GM23248 (cell line): ENCODE measurements at regions not wholly inside any gene's neighbourhood (a gene's known extent, or its start where the extent isn't known, plus 50 kb on each side); places are given as distances from the start of the nearest gene placed in this dataset.

ENCODE experiments used
- DNase-seq: peaks from one replicate; pipeline ENCODE4 v3.0.0-alpha.2; 2015
- H2AFZ ChIP-seq: fragments of 200-600 bp; sonication (generic); 2 replicates; pipeline ENCODE4 v1.6.1; 2016; ENCODE audit warnings: antibody characterized with exemption
- H3F3A ChIP-seq: fragments of 200-600 bp; sonication (generic); 2 replicates; pipeline ENCODE4 v1.6.1; 2016; ENCODE audit warnings: mild to moderate bottlenecking, antibody characterized with exemption, mixed run types; ENCODE audit not compliant: insufficient read depth
- H3K27ac ChIP-seq: fragments of 200-600 bp; sonication (generic); 2 replicates; pipeline ENCODE4 v1.5.1; 2016; ENCODE audit warnings: mild to moderate bottlenecking
- H3K27me3 ChIP-seq: fragments of 200-600 bp; sonication (generic); replicated peaks from 2 replicates; pipeline ENCODE4 v1.6.1; 2016; ENCODE audit warnings: mild to moderate bottlenecking; ENCODE audit not compliant: insufficient read depth
- H3K36me3 ChIP-seq: fragments of 200-600 bp; sonication (generic); 2 replicates; pipeline ENCODE4 v1.6.1; 2016; ENCODE audit warnings: low read depth, mild to moderate bottlenecking
- H3K4me1 ChIP-seq: fragments of 200-600 bp; sonication (generic); 2 replicates; pipeline ENCODE4 v1.6.1; 2016; ENCODE audit warnings: mild to moderate bottlenecking; ENCODE audit not compliant: insufficient read depth
- H3K4me2 ChIP-seq: fragments of 200-600 bp; sonication (generic); one replicate; pipeline ENCODE4 v1.6.1; 2016; ENCODE audit warnings: mild to moderate bottlenecking; ENCODE audit not compliant: unreplicated experiment
- H3K4me3 ChIP-seq: fragments of 200-600 bp; sonication (generic); 2 replicates; pipeline ENCODE4 v1.5.1; 2016; ENCODE audit warnings: mild to moderate bottlenecking
- H3K79me2 ChIP-seq: fragments of 200-600 bp; sonication (generic); 2 replicates; pipeline ENCODE4 v1.6.1; 2016; ENCODE audit warnings: mild to moderate bottlenecking; ENCODE audit not compliant: insufficient read depth
- H3K9ac ChIP-seq: fragments of 200-600 bp; sonication (generic); 2 replicates; pipeline ENCODE4 v1.6.1; 2016; ENCODE audit warnings: mild to moderate bottlenecking
- H3K9me2 ChIP-seq: fragments of 200-600 bp; sonication (generic); 2 replicates; pipeline ENCODE4 v1.6.1; 2016; ENCODE audit warnings: mixed run types, mild to moderate bottlenecking, moderate library complexity; ENCODE audit not compliant: insufficient read depth
- H3K9me3 ChIP-seq: fragments of 200-600 bp; sonication (generic); one replicate; pipeline ENCODE4 v1.6.1; 2017; ENCODE audit warnings: low read depth
- H4K20me1 ChIP-seq: fragments of 200-600 bp; sonication (generic); 2 replicates; pipeline ENCODE4 v1.6.0; 2016; ENCODE audit not compliant: insufficient read depth
- EZH2 ChIP-seq: fragments of 200-600 bp; sonication (generic); IDR thresholded peaks from 2 replicates; pipeline ENCODE4 v1.6.1; 2018; ENCODE audit warnings: antibody characterized with exemption, mild to moderate bottlenecking; ENCODE audit not compliant: insufficient read depth, poor library complexity, severe bottlenecking
- EZH2phosphoT487 ChIP-seq: fragments of 200-600 bp; sonication (generic); IDR thresholded peaks from 2 replicates; pipeline ENCODE4 v1.6.1; 2018; ENCODE audit warnings: antibody characterized with exemption, moderate library complexity, mild to moderate bottlenecking, low read depth; ENCODE audit not compliant: insufficient read depth
- WGBS, 2 experiments: methylation state at CpG; one replicate each; pipeline ENCODE4 v1.1.6; 2015 to 2017; ENCODE audit warnings: low lambda C conversion rate in 2 of 2, low coverage in 1 of 2; ENCODE audit errors: missing lambda C conversion rate in 2 of 2; 5-methylcytosine and 5-hydroxymethylcytosine counted together
- in situ Hi-C: fragments of 300-500 bp; cut with MboI; formaldehyde crosslinking; loops from 2 replicates; pipeline ENCODE4 v1.15.0; 2020

DNA sequence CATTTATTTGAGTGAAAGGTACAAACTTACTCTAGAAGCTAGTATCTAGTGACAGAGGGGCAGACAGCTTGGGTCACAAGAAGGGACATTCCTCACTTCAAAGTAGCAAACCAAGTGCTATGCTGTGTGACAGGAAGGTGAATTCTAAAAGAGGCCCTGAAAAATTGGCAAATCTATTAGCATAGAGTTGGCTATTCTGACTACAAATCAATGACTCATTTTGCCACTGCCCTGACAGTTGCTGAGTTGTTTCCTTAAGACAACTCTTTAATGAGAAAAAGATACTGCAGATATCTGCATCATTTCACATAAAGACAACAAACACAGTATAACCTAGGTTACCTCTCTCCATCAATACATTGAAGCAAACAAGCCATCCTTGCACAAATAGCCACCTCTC is 524.0 kb upstream of the LRRC4C start:
- no peaks in the 10 kb centered on the region for H3F3A ChIP-seq
- in situ Hi-C loops, result no loop called here
- no peaks in the 10 kb centered on the region for H3K79me2 ChIP-seq
- no peaks in the 10 kb centered on the region for H4K20me1 ChIP-seq
- no peak overlapping the region for H2AFZ ChIP-seq
- TF ChIP-seq EZH2 (no peak), EZH2phosphoT487 (no peak)
- no peak overlapping the region for H3K4me2 ChIP-seq
- no peak overlapping the region for H3K4me3 ChIP-seq
- H3K9me2 ChIP-seq, result no peaks in the 10 kb centered on the region
- H3K4me1 ChIP-seq, result no peaks in the 10 kb centered on the region
- DNase-seq, result no peak
- no peaks in the 10 kb centered on the region for H3K36me3 ChIP-seq
- H3K27me3 ChIP-seq, result no peaks in the 10 kb centered on the region
- H3K9ac ChIP-seq, result no peak overlapping the region
- no peaks in the 10 kb centered on the region for H3K9me3 ChIP-seq
- H3K27ac ChIP-seq, result no peak overlapping the region

DNA sequence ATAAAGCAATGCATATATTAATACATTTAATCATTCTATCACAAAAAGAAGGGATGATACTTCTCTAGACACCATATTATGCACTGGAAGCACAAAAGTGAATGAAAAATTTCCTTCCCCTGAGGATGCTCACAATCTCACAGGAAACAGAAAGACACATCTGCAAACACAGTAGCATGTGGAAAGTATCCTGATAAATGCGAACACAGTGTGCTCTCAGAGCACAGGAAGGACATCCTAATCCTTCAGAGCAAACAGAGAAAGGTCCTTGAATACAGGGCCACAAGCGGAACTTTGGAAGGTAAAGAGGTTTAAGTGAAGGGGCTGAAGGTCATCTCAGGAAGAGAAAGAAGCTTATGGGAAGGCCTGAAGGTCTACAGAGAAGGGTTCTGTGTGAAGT is 524.6 kb upstream of the LRRC4C start:
- DNase-seq, result no peak

DNA sequence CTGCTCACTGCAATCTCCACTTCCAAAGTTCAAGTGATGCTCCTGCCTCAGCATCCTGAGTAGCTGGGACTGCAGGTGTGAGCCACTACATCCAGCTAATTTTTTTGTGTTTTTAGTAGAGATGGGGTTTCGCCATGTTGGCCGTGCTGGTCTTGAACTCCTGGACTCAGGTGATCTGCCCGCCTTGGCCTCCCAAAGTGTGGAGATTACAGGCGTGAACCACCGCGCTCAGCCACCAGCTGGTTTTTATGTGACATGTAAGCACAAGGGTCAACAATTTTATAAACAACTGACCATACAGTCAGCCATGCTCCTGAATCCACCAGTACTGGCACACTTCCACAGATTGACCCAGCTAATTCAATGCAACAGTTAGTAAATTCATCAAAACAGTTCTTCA is 526.3 kb upstream of the LRRC4C start:
- 64 to 76% methylated on average over 6 of the region's 6 CpGs for WGBS, 2 experiments
- Histone ChIP-seq H3K36me3 (no peaks in the 10 kb centered on the region), H3K4me3 (no peak overlapping the region), H3K79me2 (no peaks in the 10 kb centered on the region), H3K27ac (no peak overlapping the region), H3K9me3 (no peaks in the 10 kb centered on the region), H3F3A (no peaks in the 10 kb centered on the region), H2AFZ (no peak overlapping the region), H3K9ac (no peak overlapping the region), H3K27me3 (no peaks in the 10 kb centered on the region), H4K20me1 (no peaks in the 10 kb centered on the region), H3K4me1 (no peaks in the 10 kb centered on the region), H3K4me2 (no peak overlapping the region), H3K9me2 (no peaks in the 10 kb centered on the region)
- no peak for DNase-seq
- TF ChIP-seq EZH2, result no peak
- no peak for TF ChIP-seq EZH2phosphoT487
- in situ Hi-C loops, result no loop called here

More for the DNA sequence above, 524.6 kb upstream of the LRRC4C start:
- no peak overlapping the region for H3K4me3 ChIP-seq
- H3K4me1 ChIP-seq, result no peaks in the 10 kb centered on the region
- H3K79me2 ChIP-seq, result no peaks in the 10 kb centered on the region
- in situ Hi-C loops, result no loop called here
- no peaks in the 10 kb centered on the region for H3F3A ChIP-seq
- H3K4me2 ChIP-seq, result no peak overlapping the region
- H3K9me2 ChIP-seq, result no peaks in the 10 kb centered on the region
- H3K27me3 ChIP-seq, result no peaks in the 10 kb centered on the region
- H3K9me3 ChIP-seq, result no peaks in the 10 kb centered on the region
- no peak overlapping the region for H3K9ac ChIP-seq
- no peaks in the 10 kb centered on the region for H4K20me1 ChIP-seq
- no peak overlapping the region for H2AFZ ChIP-seq
- no peak overlapping the region for H3K27ac ChIP-seq
- WGBS, 2 experiments, result 14 to 17% methylated on average over 2 of the region's 2 CpGs
- no peak for TF ChIP-seq EZH2phosphoT487
- TF ChIP-seq EZH2, result no peak
- no peaks in the 10 kb centered on the region for H3K36me3 ChIP-seq

DNA sequence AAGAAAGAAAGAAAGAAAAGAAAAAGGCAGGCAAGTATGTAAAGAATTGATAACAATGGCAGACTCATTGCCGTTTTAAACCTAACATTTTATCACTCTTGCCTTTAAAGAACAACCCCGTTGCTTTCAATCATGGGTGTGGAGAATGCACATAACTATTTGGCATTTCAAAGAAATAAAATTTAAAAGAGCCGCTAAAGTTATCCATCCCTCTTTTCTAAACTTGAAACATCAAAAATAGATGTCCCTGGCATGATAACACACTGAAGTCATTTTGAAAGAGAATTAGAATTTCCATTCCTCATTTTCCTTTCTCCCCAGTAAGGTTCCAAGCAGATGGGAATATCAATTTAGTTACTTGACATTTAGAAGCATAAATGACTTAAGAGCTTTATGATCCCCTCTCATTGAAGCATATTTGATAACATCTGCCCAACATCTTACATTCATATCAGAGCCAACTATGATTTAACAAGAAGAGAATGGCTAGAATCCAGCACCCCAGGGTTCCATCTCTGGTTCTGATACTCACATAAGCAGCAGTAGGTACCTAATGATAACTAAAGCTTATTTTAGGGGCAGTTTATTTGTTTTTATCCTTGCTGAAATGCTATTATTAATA is 529.6 kb upstream of the LRRC4C start:
- Histone ChIP-seq H3F3A (no peaks in the 10 kb centered on the region), H3K79me2 (no peaks in the 10 kb centered on the region), H3K4me1 (no peaks in the 10 kb centered on the region), H4K20me1 (no peaks in the 10 kb centered on the region), H3K9ac (no peak overlapping the region), H3K9me2 (no peaks in the 10 kb centered on the region), H3K27me3 (no peaks in the 10 kb centered on the region), H2AFZ (no peak overlapping the region), H3K9me3 (no peaks in the 10 kb centered on the region), H3K4me3 (no peak overlapping the region), H3K4me2 (no peak overlapping the region), H3K36me3 (no peaks in the 10 kb centered on the region), H3K27ac (no peak overlapping the region)
- WGBS, 2 experiments, result 2 to 4% methylated on average over 3 of the region's 3 CpGs
- no peak for DNase-seq
- no peak for TF ChIP-seq EZH2phosphoT487
- no peak for TF ChIP-seq EZH2
- in situ Hi-C loops, result no loop called here

DNA sequence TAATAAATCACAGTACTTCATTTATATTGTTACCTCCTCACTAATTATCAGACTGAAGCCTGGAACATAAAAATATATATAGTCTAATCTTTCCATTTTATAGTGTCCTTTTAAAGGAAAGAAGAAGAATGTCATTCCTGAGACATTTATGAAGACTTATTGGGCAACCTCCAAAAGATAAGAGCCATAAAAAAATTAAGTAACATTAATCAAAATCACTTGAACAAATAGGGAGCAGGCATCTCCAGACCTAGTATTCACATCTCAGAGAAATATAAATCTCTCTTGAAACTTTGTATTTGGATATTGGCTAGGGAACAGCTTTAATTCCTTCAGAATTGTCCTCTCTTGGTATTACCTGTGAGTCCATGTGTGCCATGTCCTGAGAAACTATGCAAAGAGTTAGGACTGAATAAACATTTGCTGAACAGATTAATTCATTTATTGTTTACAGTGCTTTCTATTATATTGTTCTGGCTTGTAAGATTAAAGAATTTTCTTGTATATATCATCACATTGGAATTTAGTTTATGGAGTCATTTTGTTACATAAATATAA is 530.5 kb upstream of the LRRC4C start:
- Histone ChIP-seq H3K9me3 (no peaks in the 10 kb centered on the region), H3K36me3 (no peaks in the 10 kb centered on the region), H3K4me1 (no peaks in the 10 kb centered on the region), H3F3A (no peaks in the 10 kb centered on the region), H4K20me1 (no peaks in the 10 kb centered on the region), H3K79me2 (no peaks in the 10 kb centered on the region), H2AFZ (no peak overlapping the region), H3K27me3 (no peaks in the 10 kb centered on the region), H3K9ac (no peak overlapping the region), H3K27ac (no peak overlapping the region), H3K9me2 (no peaks in the 10 kb centered on the region), H3K4me3 (no peak overlapping the region), H3K4me2 (no peak overlapping the region)
- TF ChIP-seq EZH2 (no peak), EZH2phosphoT487 (no peak)
- no peak for DNase-seq
- in situ Hi-C loops, result no loop called here
